Upper lobe of right lung (tissue), 1 donor: ENCODE measurements at regions not wholly inside any gene's neighbourhood (a gene's known extent, or its start where the extent isn't known, plus 50 kb on each side); places are given as distances from the start of the nearest gene placed in this dataset.

ENCODE experiments used
- ATAC-seq: fragments of 200-7000 bp; cut with Tn5 transposase; one replicate; pipeline ENCODE4 v1.9.1; 2020; ENCODE audit warnings: mild to moderate bottlenecking, moderate library complexity
- DNase-seq: peaks from one replicate; pipeline ENCODE4 v3.0.0-alpha.2; 2020
- H3K27ac ChIP-seq: fragments of 200-600 bp; one replicate; pipeline ENCODE4 v1.8.0; 2022
- H3K27me3 ChIP-seq: fragments of 200-600 bp; one replicate; pipeline ENCODE4 v1.8.0; 2022; ENCODE audit warnings: mild to moderate bottlenecking
- H3K36me3 ChIP-seq: fragments of 200-600 bp; one replicate; pipeline ENCODE4 v1.8.0; 2022
- H3K4me1 ChIP-seq: fragments of 200-600 bp; one replicate; pipeline ENCODE4 v1.8.0; 2022
- H3K4me3 ChIP-seq: fragments of 200-600 bp; one replicate; pipeline ENCODE4 v1.8.0; 2022; ENCODE audit warnings: mild to moderate bottlenecking
- H3K9me3 ChIP-seq: fragments of 200-600 bp; one replicate; pipeline ENCODE4 v1.8.0; 2022
- CTCF ChIP-seq: fragments of 200-600 bp; IDR thresholded peaks from one replicate; pipeline ENCODE4 v1.8.0; 2022; ENCODE audit warnings: antibody characterized with exemption
- intact Hi-C: fragments of 100-400 bp; cut with DNase I; formaldehyde crosslinking; loops from one replicate; pipeline ENCODE4 v1.11.0; 2022
- donor health status: DM: no; HTN: yes; CAD: no; lungs with severe emphysema.

GRCh38 chrX:3455796-3456195 lies 109.3 kb upstream of the MXRA5 start:
- H3K4me1 ChIP-seq = no peaks in the 10 kb centered on the region
- DNase-seq (no peak), ATAC-seq (no peak)
- intact Hi-C loops = no loop called here
- no peaks in the 10 kb centered on the region for H3K36me3 ChIP-seq
- no peaks in the 10 kb centered on the region for H3K9me3 ChIP-seq
- no peak for TF ChIP-seq CTCF
- no peak overlapping the region for H3K27ac ChIP-seq
- no peaks in the 10 kb centered on the region for H3K27me3 ChIP-seq
- no peak overlapping the region for H3K4me3 ChIP-seq

GRCh38 chrX:3451571-3451970 lies 105.1 kb upstream of the MXRA5 start:
- no peaks in the 10 kb centered on the region for H3K9me3 ChIP-seq
- H3K27me3 ChIP-seq = no peaks in the 10 kb centered on the region
- intact Hi-C loops = no loop called here
- ATAC-seq (no peak), DNase-seq (no peak)
- no peak for TF ChIP-seq CTCF
- H3K4me1 ChIP-seq = no peaks in the 10 kb centered on the region
- no peak overlapping the region for H3K4me3 ChIP-seq
- H3K36me3 ChIP-seq = no peaks in the 10 kb centered on the region
- no peak overlapping the region for H3K27ac ChIP-seq

GRCh38 chrX:3450881-3451570 lies 104.6 kb upstream of the MXRA5 start:
- no peak overlapping the region for H3K4me3 ChIP-seq
- ATAC-seq (no peak), DNase-seq (no peak)
- H3K27me3 ChIP-seq = no peaks in the 10 kb centered on the region
- H3K9me3 ChIP-seq = no peaks in the 10 kb centered on the region
- H3K4me1 ChIP-seq = no peaks in the 10 kb centered on the region
- H3K36me3 ChIP-seq = no peaks in the 10 kb centered on the region
- H3K27ac ChIP-seq = no peak overlapping the region
- TF ChIP-seq CTCF = no peak
- intact Hi-C loops = no loop called here

- Histone ChIP-seq H3K36me3 (no peaks in the 10 kb centered on the region), H3K27ac (no peak overlapping the region), H3K27me3 (no peaks in the 10 kb centered on the region), H3K4me3 (no peak overlapping the region), H3K4me1 (no peaks in the 10 kb centered on the region), H3K9me3 (no peaks in the 10 kb centered on the region)
- ATAC-seq (no peak), DNase-seq (no peak)
- no peak for TF ChIP-seq CTCF
- intact Hi-C loops = no loop called here
Measured at GRCh38 chrX:3449287-3449686, 102.8 kb upstream of the MXRA5 start.

GRCh38 chrX:3448563-3448962 lies 102.1 kb upstream of the MXRA5 start:
- DNase-seq (no peak), ATAC-seq (no peak)
- no peak overlapping the region for H3K4me3 ChIP-seq
- H3K36me3 ChIP-seq = no peaks in the 10 kb centered on the region
- no peaks in the 10 kb centered on the region for H3K9me3 ChIP-seq
- no peak for TF ChIP-seq CTCF
- no peaks in the 10 kb centered on the region for H3K4me1 ChIP-seq
- intact Hi-C loops = no loop called here
- no peaks in the 10 kb centered on the region for H3K27me3 ChIP-seq
- H3K27ac ChIP-seq = no peak overlapping the region
